ENCODE measurements at regions not wholly inside any gene's neighbourhood (a gene's known extent, or its start where the extent isn't known, plus 50 kb on each side); places are given as distances from the start of the nearest gene placed in this dataset.
"Not testable (repeated sequence)": the region's sequence is repeated elsewhere in the genome, so short reads cannot be mapped to it uniquely, and the experiment has no call there.

DNA sequence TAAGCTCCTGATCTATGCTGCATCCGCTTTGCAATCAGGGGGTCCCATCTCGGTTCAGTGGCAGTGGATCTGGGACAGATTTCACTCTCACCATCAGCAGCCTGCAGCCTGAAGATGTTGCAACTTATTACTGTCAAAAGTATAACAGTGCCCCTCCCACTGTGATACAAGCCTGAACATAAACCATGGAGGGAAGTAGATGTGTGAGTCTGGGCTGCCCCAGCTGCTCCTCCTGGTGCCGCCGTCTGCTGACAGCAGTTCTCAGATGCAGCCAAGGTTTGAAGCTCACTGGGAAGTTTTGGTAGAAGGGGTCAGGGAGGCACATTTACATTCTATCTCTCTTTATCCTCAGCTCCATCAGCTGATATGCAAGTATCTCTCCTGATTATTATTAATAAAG, 1277.7 kb downstream of the RPIA start:
- DNase-seq: not testable (repeated sequence)

DNA sequence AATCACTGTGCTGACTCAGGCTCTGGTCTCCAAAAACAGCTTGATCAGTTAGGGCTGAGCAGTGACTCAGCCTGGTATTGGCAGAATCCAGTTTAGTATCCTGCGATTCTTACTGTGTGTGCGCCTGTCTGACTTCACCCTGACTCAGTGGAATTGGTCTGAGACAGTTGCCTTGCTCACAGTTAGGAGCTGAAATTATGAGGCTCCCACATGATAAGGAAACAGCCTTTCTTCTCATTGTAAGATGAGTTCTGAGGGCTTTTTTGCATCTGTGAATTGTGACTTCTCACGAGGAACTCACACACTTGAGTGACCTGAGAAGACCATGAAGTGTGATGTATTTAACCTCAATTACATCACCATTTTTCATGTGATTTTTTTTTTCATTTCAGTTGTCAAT, 1282.4 kb downstream of the RPIA start:
- not testable (repeated sequence) for DNase-seq

DNA sequence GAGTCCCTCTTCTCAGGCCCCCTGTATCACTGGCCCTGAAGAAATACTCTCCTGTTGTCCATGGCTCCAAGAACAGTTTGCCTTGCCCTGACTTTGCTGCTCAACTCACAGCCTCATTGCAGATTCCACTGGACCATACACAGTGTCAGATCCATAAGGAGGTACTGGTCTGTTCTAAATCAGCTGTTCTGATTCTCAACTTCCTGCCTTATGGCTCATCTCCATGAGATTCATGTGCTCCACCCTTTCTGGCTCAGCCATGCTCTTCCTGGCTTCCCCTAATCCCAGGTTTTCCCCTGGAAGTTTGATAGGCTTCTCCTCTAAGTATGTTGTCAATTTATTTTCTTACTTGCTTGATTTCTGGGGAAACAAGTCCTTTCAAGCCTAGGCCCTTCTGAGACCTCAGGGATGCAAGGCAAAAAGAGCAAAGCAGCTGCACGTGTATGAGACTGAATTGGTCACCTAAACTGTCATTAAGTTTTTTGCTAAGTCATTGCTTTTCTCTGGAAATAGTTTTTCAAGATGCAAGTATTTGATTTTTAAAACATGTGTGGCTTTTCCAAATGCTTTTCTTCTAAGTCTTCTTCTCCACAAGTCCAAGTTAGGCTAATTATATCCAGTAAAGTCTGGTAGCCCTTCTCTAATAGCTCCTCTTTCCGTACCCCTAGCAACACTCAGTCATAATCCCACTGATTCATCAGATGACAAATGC, 1288.5 kb downstream of the RPIA start:
- DNase-seq: not testable (repeated sequence)

DNA sequence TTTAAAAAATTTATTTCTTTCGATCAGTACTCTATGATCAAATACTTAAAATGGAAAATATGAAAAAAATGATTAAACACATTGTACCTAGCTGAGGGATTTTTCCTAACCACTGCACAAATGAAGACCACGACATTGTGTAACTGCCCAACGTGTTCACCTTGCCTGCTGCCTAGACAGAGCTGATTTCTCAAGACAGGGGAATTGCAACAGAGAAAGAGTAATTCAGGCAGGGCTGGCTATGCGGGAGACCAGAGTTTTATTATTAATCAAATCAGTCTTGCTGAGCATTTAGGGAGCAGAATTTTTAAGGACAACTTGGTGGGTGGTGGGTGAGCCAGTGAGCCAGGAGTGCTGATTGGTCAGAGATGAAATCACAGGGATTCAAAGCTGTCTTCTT, 1290.8 kb downstream of the RPIA start:
- DNase-seq: not testable (repeated sequence)

DNA sequence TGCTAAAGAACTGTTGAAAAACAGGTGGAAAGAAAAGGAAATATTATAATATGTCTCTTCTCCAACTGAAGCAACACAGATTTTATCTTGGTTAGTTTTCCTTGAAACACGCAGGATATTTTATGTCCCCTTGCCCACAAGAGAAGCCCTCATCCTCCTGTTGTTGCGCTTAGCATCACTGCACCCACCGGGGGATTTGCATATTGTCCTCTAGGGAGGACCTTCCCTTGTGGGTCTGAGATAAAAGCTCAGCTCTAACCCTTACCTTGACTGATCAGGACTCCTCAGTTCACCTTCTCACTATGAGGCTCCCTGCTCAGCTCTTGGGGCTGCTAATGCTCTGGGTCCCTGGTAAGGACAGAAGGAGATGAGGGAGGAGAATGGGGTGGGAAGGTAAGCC, 1294.2 kb downstream of the RPIA start:
- DNase-seq: not testable (repeated sequence)

DNA sequence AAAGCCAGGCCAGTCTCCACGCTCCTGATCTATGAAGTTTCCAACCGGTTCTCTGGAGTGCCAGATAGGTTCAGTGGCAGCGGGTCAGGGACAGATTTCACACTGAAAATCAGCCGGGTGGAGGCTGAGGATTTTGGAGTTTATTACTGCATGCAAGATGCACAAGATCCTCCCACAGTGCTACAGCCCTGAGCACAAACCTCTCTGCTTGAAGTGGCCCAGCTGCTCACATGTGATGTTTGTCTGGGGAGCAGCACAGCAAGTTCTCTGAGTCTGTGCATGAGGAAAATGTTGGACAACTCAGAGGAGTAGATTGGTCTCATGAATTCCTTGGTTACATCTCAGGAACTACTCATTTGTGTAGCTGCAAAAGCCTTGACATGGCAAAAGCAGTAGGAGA, 1295.1 kb downstream of the RPIA start:
- not testable (repeated sequence) for DNase-seq

DNA sequence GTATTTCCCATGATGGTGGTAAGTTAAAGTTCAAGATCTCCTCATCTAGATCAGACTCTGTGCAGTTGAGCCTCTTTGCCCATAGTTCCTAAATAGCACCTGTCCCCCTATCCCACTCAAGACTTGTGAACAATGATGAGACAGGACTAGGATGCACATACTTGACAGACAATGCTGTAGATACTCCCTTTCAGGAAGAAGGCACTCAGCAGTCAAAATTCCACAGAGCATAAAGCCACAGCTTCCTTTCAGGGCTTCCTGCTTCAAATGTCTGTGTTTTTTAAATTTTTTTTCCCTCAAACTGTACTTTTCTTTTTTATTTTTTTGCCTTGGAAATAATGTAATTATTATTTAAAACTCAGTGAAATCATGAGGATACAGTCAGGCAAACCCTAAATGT, 1305.3 kb downstream of the RPIA start:
- DNase-seq: not testable (repeated sequence)

DNA sequence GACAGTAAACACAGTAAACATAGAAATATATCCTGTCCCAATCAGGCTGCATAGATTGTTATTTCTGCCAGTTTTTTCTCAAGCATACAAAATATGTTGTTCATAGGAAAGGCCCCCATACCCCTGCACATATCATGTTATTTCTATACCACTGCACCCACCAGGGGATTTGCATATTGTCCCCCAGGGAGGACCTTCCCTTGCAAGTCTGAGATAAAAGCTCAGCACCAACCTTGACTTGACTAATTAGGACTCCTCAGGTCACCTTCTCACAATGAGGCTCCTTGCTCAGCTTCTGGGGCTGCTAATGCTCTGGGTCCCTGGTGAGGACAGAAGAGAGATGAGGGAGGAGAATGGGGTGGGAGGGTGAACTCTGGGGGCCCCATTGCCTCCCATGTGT, 1313.1 kb downstream of the RPIA start:
- DNase-seq: not testable (repeated sequence)

DNA sequence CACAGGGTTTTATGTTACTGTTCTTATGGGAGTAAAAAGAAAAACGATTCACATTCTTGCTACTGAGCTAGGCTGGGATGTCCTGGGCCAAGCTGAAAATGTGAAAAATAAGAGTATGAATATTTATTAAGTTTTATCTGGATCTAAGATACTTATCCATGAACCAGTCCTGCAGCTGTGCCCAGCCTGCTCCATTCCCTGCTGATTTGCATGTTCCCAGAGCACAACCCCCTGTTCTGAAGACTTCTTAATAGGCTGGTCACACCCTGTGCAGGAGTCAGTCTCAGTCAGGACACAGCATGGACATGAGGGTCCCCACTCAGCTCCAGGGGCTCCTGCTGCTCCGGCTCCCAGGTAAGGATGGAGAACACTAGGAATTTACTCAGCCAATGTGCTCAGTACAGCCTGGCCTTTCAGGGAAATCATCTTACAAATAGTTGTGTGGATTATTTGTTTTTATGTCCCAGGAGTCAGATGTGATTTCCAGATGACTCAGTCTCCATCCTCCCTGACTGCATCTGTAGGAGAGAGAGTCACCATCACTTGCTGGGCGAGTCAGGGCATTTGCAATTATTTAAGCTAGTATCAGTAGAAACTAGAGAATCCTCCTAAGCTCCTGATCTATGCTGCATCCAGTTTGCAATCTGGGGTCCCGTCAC, 1319.1 kb downstream of the RPIA start:
- DNase-seq: not testable (repeated sequence)

DNA sequence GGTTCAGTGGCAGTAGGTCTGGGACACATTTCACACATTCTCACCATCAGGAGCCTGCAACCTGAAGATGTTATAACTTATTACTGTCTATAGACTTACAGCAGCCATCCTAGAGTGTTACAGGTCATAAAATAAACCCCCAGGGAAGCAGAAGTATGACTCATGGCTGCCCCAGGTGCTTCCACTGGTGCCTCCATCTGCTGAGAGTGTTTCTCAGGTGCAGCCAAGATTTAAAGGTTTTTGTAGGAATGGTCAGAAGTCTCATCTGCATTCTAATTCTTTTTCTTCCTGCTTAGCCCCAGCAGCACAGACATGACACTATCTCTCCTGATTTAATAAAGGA, 1319.6 kb downstream of the RPIA start:
- not testable (repeated sequence) for DNase-seq

DNA sequence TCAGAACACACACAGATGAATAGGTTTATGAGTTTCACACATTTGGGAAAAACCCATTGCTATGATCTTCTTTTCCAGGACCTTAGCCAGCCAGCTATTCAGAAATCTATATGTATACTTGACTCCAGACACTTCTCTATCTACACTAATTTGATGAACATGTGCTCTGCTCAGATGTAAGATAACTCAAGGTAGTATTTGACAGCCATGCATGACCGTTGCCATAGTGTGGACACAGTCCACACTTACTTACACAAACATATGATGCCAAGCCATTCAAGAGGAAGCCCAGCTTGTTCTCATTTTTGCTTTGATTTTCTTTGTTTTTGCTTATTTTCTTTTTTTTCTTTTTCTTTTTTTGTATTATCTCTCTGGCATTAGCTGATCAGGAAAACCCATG, 1328.4 kb downstream of the RPIA start:
- not testable (repeated sequence) for DNase-seq

DNA sequence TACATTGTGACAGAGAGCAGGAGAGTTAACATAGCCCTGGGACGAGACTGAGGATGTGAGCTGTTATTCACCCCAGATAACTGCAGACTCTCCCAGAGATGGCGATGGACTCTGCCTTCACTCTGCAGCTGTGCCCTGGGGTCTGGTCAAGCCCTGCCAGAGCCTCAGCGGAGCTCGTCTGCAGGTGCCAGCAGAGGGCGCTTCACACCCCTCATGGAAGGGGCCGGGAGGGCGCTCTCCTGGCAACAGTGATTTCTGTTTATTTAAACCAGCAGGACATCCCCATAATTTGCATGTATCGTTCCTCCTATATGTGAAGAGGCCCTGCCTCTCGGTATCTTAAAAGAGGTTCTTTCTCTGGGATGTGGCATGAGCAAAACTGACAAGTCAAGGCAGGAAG, 1329.8 kb downstream of the RPIA start:
- not testable (repeated sequence) for DNase-seq

DNA sequence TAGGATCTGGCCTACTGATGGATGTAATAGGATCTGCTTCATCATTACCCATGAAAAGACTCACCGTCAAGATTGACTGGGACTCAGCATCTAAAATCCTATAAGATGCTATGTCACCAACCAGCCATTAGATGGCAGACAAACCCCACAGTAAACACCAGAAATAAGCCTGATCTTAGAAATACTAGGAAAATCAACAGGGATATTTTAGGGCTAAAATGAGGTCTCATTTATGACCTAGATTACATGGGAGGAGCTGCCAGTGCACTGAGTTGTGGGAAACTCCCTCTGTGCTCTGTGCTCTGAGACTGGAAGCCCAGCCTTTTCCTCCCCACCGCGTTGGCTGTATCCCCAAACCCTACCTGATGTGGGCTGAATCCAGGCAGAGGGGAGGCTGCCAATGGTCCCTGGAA, 1335.8 kb downstream of the RPIA start:
- DNase-seq: not testable (repeated sequence)

DNA sequence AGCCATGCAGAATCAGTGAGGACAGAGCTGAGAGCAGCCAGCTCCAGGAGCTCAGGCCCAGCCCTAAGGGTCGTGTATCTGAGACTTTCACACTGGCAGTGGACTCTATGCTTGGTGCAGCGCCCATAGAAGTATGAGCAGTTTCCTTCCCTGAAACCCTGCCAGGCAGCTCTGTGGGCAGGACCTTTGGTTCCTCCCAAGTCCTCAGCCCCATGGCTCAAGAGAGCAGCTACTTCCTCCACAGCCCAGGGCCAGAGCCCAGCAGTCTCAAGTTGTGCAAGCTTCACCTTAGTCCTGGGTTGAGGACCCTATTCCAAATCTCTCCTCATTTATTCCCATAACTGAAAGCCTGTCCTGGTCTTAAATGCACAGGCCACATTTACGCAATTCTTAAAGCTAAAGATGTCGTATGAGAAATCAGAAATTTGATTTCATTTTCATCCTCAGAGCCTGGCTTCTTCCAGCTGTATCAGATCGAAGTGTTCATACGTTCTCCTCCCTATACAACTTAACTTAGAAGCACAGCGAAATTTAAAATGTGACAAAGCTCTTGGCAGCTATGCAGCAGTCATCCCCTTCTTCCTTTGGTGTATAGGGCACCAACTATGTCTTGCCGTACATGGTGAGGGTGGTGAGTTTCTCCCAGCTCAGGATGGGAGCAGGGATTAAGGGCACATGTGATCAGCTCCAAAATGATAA, 1337.1 kb downstream of the RPIA start:
- DNase-seq: not testable (repeated sequence)

DNA sequence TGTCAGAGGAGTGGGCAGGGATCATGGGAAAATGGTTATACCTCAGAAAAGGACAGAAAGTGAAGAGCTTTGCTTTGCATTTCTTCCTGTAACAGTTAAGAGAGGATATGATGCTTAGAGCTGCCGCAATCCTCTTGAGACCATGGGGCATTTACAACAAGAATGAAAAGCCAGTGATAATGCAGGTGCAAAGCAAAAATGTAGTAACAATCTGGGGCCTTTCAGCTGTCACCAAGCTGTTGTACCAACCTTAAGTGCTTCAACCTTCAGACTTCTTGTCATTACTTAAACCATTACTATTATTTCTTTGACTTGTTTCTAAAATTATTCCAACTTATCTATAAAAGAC, 1337.6 kb downstream of the RPIA start:
- DNase-seq: not testable (repeated sequence)

DNA sequence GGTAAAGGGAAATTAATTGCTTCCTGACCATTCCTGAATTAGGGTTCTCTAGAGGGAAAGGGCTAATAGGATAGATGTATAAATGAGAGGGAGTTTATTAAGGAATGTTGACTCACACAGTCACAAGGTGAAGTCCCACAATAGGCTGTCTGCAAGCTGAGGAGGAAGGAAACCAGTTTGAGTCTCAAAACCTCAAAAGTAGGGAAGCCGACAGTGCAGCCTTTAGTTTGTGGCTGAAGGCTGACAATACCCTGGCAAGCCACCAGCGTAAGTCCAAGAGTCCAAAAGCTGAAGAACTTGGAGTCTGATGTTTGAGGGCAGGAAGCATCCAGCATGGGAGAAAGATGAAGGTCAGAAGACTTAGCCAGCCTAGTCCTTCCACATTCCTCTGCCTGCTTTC, 1340.8 kb downstream of the RPIA start:
- not testable (repeated sequence) for DNase-seq

DNA sequence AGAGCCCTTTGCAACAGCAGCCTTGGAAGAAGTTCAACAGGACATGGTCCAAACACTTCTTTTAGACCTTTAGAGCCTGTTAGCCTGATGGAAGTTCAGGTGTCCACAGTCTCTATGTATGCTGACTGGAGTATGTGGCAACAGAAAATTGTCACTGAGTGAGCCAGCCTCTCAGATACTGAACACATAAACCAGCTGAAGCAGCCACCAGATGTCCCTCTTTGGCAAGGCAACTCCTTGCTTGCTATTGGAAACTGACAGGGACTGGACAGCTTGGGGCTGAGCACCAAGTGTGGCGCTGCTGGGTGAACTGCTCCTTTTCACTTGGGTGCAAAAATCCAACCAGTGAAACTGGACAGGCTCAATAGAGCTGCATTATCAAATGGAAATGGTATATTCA, 1344.9 kb downstream of the RPIA start:
- DNase-seq: not testable (repeated sequence)

DNA sequence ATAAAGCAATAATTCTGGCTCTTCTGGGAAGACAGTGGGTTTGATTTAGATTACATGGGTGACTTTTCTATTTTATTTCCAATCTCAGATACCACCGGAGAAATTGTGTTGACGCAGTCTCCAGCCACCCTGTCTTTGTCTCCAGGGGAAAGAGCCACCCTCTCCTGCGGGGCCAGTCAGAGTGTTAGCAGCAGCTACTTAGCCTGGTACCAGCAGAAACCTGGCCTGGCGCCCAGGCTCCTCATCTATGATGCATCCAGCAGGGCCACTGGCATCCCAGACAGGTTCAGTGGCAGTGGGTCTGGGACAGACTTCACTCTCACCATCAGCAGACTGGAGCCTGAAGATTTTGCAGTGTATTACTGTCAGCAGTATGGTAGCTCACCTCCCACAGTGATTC, 1347.6 kb downstream of the RPIA start:
- DNase-seq: peak in 1 of 2 experiments; percentile 0

DNA sequence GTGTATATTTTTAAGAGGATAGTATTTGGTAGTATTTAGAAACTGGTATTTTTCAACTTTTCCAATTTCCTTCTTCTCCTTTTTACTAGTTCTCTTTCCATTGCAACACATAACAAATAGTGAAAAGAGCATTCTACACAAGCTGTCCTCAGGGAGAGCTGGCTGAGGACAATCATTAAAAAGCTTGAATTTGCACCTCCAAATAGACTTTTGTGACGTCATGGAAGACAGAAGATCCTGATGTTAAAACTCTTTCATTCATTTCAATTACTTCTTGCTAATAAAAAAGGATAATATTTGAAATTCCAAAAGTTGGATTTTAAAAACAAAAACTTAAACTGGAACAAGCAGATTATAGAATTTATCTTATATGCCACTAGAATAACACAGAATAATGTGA, 1356.3 kb downstream of the RPIA start:
- DNase-seq: not testable (repeated sequence)

DNA sequence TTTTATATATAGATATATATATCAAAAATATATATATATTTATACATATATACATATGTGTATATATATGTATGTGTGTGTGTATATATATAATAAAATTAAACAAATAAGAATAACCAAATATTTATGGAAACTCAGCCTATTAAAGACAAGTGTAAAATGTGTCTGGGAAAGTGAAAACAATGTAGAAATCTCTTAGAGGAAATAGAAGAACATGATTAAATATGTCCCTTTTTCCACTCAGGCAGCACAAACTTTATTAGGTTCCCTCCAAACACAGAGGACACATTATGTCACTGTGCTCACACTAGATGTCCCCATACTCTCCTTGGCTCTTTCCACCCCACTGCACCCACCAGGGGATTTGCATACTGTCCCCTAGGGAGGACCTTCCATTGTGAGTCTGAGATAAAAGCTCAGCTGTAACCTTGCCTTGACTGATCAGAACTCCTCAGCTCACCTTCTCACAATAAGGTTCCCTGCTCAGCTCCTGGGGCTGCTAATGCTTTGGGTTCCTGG, 1360.7 kb downstream of the RPIA start:
- not testable (repeated sequence) for DNase-seq

DNA sequence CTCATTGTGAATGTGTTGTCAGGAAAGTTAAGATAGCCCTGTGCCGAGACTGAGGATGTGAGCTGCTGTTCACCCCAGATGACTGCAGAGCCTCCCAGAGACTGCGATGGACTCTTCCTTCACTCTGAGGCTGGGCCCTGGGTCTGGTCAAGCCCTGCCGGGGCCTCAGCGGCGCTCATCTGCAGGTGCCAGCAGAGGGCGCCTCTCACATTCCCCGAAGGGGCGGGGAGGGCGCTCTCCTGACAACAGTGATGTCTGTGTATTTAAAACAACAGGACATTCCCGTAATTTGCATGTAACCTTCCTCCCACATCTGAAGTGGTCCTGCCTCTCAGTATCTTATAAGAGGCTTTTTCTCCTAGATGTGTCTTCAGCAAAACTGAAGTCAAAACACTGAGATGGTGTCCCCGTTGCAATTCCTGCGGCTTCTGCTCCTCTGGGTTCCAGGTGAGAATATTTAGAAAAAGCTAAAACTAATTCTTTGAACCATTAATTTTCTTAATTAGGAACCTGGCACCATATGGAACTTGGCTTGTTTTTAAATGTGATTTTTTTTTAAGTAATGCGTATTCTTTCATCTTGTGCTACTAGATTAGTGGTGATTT, 1377.9 kb downstream of the RPIA start:
- peak; percentile 5 to 15 for DNase-seq

DNA sequence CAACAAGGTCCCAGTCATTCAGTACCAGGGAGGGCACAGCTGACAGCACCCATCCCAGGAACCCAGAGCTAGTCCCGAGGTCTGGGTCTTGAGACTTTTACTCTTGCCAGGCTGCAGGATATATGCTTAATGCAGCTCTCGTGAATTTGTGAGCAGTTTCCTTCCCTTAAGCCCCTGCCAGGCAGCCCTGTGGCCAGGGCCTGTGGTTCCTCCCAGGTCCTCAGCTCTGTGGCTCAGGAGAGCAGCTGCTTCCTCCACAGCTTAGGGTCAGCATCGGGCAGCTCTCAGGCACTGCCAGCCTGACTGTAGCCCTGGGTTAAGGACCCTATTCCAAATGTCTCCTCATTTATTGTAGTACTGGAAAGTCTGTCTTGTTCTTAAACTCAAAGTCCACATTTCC, 1384.8 kb downstream of the RPIA start:
- no peak for DNase-seq

DNA sequence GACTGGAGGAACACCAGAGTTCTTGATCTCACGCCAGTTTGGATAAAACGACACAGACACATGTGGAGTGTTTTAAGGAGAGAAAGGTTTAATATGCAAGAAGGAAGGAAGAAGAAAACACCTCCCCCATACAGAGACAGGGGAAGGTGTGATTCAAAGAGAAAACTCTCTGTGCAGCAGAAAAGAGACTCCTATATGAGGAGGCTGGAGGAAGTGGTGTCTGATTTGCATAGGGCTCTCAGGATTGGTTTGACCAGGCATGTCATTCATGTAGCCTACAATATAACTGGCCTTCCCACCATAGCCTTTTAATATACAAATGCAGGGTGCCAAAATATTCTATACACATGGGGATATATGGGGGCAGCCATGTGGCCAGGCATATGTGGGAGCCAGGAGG, 1386.5 kb downstream of the RPIA start:
- no peak for DNase-seq
